OCI-LY1 (cell line): ENCODE measurements at regions not wholly inside any gene's neighbourhood (a gene's known extent, or its start where the extent isn't known, plus 50 kb on each side); places are given as distances from the start of the nearest gene placed in this dataset.

Experiments
- EZH2 ChIP-seq: fragments of 200-600 bp; sonication (generic), shearing (Covaris generic); IDR thresholded peaks from 2 replicates; pipeline ENCODE4 v1.8.0; 2017; ENCODE audit warnings: borderline replicate concordance, mixed run types, mild to moderate bottlenecking, antibody characterized with exemption, low read length, moderate library complexity, mixed read lengths
- TF ChIP-seq, protein P1 (sequence below): fragments of 200-600 bp; sonication (generic), shearing (Covaris generic); IDR thresholded peaks from 2 replicates; pipeline ENCODE4 v1.5.1; 2017; ENCODE audit warnings: mild to moderate bottlenecking, antibody characterized with exemption, low read length, moderate library complexity, mixed read lengths

DNA sequence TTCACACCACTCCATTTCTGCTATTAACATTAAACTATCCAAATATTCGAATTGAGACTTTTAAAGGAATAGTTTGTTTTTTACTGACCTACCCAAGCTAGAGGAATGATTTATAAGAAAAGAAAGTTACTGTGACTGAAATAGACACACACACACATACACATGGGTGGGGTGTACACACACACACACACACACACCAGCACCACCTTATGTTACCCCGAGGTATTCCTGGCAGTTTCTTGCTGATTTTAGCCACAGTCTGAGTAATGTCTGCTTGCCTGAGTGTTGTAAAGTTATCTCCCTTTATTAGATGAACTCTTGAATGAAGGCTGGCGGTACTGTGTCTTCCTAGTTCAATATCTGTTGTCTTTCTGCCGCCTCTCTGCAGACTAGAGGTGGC, 91.3 kb upstream of the PRKG1 start:
- TF ChIP-seq, protein P1, sequence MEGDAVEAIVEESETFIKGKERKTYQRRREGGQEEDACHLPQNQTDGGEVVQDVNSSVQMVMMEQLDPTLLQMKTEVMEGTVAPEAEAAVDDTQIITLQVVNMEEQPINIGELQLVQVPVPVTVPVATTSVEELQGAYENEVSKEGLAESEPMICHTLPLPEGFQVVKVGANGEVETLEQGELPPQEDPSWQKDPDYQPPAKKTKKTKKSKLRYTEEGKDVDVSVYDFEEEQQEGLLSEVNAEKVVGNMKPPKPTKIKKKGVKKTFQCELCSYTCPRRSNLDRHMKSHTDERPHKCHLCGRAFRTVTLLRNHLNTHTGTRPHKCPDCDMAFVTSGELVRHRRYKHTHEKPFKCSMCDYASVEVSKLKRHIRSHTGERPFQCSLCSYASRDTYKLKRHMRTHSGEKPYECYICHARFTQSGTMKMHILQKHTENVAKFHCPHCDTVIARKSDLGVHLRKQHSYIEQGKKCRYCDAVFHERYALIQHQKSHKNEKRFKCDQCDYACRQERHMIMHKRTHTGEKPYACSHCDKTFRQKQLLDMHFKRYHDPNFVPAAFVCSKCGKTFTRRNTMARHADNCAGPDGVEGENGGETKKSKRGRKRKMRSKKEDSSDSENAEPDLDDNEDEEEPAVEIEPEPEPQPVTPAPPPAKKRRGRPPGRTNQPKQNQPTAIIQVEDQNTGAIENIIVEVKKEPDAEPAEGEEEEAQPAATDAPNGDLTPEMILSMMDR, result no peak
- no peak for TF ChIP-seq EZH2
